ENCODE measurements at regions not wholly inside any gene's neighbourhood (a gene's known extent, or its start where the extent isn't known, plus 50 kb on each side); places are given as distances from the start of the nearest gene placed in this dataset.
"Not testable (repeated sequence)": the region's sequence is repeated elsewhere in the genome, so short reads cannot be mapped to it uniquely, and the experiment has no call there.

DNA sequence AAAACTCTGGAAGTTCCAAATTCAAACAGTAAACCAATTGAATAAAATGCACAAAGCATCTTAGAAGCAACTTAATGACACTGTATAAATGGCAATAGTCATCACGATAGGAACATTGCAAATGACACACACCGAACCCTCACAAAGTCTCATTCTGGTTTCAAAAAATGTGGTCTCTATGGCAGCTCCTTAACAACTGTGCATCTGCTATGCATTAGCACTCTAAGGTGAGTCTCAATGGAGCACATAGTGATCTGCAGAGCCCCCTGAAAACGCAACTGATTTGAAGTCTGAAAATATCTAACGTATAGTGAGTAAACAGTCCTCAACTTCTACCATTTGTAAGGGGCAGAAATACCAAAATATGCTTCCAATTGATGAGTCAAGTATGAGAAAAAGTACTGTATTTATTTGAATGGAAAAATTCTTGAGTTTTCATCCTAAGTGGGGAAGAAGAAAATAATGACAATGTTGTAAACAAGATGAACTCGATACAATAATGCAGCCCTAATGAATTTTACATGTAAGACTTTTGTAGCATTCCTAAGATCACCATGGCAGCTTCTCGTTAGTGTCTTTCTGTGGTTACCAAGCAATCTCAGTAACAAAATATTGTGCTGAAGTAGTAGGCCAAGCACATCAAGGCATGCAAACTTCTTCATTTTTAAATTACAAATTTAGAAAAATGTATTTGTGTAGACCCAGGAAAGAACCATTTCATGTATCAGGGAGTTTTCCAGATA lies 517.5 kb upstream of the FAM174A start:
- DNase-seq (ENCODE audit: low read depth) = no peak

DNA sequence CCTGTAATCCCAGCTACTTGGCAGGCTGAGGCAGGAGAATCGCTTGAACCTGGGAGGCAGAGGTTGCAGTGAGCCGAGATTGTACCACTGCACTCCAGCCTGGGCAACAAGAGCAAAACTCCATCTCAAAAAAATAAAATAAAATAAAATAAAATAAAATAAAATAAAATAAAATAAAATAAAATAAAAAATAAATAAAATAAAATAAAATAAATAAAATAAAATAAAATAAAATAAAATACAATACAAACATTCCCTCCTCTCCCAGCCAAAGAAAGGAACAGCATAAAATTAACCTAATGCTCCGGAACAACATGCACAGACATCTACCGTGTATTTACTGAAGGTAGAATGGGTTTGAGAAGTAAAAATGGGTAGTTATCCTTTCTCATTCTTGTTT lies 521.9 kb upstream of the FAM174A start:
- not testable (repeated sequence) for DNase-seq (ENCODE audit: low read depth)

DNA sequence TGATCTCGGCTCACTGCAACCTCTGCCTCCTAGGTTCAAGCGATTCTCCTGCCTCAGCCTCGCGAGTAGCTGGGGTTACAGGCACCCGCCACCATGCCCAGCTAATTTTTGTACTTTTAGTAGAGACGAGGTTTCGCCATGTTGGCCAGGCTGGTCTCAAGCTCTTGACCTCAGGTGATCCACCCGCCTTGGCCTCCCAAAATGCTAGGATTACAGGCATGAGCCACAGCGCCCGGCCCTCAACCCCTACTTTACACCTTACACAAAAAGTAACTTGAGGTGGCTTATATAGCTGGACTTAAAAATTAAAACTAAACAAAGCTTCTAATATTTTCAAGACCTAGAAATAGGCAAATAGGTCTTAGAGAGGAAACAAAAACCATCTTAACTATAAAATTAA lies 524.0 kb upstream of the FAM174A start:
- DNase-seq (ENCODE audit: low read depth) = not testable (repeated sequence)

GRCh38 chr5:100004969-100005368 lies 530.2 kb upstream of the FAM174A start:
- DNase-seq (ENCODE audit: low read depth) = no peak

- no peak for DNase-seq (ENCODE audit: low read depth)
Observed at GRCh38 chr5:99998319-99998718, 536.9 kb upstream of the FAM174A start.

DNA sequence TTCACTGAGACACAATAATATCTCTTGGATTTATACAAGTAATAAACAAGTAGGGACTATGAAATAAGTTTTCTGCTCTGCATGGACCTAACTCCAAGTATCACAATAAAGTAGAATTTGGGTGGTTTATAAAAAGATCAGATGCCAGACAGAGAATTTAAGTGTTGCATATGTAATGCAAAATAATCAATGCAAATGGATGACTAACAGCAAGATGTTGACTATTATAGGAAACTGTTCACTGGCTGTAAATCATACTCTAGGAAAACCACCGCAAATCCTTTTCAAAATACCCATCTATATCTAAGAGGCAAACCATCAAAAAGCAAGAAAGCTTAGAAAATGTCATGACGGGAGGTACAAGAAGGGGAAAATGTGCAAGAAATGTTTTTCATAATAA lies 539.8 kb upstream of the FAM174A start:
- DNase-seq (ENCODE audit: low read depth) = no peak

DNA sequence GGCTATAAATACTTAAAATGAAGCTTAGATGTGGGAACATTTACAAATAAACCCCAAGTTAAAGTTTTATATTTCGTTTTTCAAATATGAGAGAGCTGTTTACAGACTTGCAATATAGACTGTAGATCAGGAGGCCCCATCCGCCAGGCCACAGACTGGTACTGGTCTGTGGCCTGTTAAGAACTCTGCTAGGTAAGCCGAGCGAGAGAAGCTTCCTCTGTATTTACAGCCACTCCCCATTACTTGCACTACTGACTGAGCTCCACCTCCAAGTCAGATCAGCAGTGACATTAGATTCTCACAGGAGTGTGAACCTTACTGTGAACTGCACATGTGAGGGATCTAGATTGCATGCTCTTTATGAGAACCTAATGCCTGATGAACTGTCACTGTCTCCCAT lies 561.4 kb upstream of the FAM174A start:
- no peak for DNase-seq (ENCODE audit: low read depth)

- DNase-seq (ENCODE audit: low read depth) = no peak
Observed at GRCh38 chr5:99955962-99956361, 579.2 kb upstream of the FAM174A start.

GRCh38 chr5:99955006-99955405 lies 580.2 kb upstream of the FAM174A start:
- DNase-seq (ENCODE audit: low read depth) = no peak

DNA sequence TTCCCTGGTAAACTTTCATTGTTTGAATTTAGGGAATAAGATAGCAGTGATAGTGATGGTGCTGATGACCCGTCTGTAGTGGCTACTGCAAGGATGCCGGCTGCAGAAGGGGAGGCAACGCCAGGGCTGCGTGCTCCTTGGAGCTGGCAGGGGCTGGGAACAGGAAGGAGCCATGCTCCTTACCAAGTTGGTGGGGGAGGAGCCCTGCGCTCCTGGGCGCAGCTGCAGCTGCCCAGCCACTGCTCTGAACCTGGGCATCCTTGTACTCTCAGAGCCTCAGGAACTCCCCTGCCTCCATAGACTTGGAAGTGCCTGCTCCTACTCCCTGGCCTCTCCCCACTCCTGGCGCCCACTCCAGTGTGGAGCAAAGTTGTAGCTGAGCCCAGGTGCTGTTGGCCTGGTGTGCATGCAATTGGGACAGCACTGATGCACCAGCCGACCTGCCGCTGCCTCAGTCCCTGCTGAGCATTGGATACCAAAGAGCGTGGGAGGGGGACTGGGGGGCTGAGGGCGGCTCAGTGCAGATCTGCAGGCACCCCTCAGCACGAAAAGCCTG lies 585.1 kb upstream of the FAM174A start:
- no peak for DNase-seq (ENCODE audit: low read depth)

DNA sequence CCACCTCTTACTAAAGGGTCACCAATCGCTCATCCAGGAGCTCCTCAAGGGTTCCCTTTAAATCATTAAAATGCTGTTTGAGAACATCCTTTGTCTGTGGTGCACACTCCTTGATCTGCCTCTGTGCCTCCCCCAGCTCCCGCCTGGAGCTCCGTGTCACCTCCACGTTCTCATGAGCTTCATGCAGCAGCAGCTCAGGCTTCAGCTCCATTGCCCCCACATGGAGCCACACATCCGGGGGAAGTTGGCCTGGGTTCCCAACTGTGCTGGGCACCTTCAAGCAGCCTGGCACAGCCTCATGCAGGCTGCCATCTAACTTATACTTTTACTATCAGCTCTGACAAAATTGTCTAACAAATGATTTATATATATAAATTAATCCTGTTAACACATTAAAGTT lies 585.8 kb upstream of the FAM174A start:
- DNase-seq (ENCODE audit: low read depth) = no peak

GRCh38 chr5:99948850-99949249 lies 586.3 kb upstream of the FAM174A start:
- DNase-seq (ENCODE audit: low read depth) = no peak

DNA sequence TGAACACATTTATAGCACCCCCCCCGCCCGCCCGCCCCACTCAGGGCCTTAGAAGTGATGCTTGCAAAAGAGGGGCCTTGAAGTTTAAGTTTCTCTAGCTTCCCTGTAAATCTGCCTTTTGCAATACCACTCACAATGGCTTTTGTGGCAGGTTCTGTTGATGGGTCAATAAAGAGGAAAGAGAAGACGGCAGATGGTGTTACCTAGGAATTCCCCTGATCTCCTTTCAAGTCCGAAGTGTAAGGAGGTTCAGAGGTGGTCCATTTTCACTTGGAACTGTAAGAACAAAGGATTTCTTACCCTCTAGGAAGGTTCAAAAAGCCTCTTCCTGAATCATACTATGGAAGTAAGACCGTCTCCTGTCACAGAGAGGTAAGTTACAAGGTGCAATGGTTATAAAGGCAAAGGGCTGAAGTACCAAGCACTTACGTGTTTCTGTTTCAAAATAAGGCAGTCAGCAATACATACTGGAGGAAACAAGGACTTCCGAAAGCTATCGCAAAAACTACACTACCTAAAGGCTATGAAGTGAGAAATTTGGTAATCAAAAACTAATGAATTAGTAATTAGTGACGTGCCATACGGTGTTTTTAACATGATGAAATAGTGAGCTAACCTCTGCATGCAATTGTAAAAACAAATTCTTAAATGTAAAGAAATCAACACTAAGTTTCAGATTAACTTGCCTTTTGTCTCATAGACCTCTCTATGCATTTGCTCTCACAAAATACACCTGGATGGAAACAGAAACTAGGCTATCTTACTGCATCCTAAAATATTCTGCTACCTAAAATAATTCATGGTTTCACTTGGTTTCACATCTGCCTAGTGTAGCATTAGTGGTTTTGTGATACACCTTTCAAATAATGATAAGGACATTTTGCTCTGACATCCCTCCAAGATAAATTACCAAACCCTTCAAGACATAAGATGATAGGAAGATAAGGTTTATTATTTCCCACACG lies 589.4 kb upstream of the FAM174A start:
- DNase-seq (ENCODE audit: low read depth) = no peak

DNA sequence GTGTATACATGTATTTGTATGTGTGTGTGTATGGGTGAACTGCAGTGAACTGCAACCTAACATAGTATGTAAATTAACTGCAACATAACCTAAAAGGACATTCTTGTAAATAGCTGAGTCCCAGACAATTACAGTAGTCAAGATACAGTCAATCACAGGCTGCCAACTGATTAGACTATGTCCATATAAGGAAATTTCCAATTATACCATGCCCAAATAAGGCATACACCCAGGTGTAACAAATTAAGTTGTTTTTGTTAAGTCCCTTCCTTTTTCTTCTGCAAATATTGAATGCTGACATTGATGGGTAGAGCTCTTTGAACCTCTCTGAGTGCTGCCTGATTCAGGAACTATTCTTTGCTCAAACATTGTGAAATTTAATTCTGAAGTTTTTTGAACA lies 594.6 kb upstream of the FAM174A start:
- no peak for DNase-seq (ENCODE audit: low read depth)

- no peak for DNase-seq (ENCODE audit: low read depth)
Observed at GRCh38 chr5:99936911-99937310, 598.3 kb upstream of the FAM174A start.

- DNase-seq (ENCODE audit: low read depth) = no peak
Observed at GRCh38 chr5:99929806-99930135, 605.4 kb upstream of the FAM174A start.

- no peak for DNase-seq (ENCODE audit: low read depth)
Observed at GRCh38 chr5:99929067-99929805, 605.9 kb upstream of the FAM174A start.

GRCh38 chr5:99928490-99928889 lies 606.7 kb upstream of the FAM174A start:
- DNase-seq (ENCODE audit: low read depth) = no peak

GRCh38 chr5:99926463-99926862 lies 608.7 kb upstream of the FAM174A start:
- DNase-seq (ENCODE audit: low read depth) = no peak

DNA sequence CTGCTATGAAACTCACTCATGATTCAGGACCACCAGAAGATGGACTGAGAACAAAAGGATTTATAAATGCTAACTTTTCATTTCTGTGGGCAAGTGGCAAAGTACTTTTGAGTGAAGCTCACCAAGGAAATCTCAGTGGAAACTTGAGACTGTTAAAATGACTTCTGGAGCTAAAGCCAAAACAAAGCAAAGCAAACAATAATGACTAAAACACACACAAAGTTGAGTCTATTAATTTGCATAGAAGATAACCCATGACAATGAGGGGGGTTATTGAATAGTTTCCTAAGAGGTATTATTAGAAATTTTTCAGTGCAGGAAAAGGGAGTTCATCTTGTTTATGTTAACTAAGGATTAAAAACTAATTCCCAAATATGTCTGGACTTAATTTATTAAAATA lies 612.8 kb upstream of the FAM174A start:
- no peak for DNase-seq (ENCODE audit: low read depth)

- no peak for DNase-seq (ENCODE audit: low read depth)
Observed at GRCh38 chr5:99911971-99912370, 623.2 kb upstream of the FAM174A start.

DNA sequence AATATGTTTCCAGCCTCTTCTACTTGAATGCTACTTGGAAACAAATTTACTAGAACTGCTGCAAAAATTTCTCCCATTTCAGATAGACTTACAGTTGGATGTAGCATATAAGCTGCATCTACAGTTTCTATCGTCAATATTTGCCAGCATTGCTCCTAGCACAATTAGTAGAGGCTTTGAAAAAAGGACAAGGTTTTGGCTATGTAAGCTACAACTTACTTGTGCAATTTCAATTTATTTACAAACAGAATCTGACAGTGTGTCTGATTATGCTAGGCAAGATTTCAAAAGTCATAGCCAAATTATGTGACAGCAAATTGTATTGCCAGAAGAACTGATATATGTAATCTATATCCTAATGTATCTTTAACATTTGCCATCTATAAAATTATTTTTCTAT lies 628.4 kb upstream of the FAM174A start:
- DNase-seq (ENCODE audit: low read depth) = no peak
